ENCODE measurements at regions not wholly inside any gene's neighbourhood (a gene's known extent, or its start where the extent isn't known, plus 50 kb on each side); places are given as distances from the start of the nearest gene placed in this dataset.

GRCh38 chr15:93716615-93717231, 514.6 kb upstream of the MCTP2 start:
- no peaks in the 10 kb centered on the region for H3K9me2 ChIP-seq (replicated peaks; ENCODE audit: insufficient read depth)
- no peak overlapping the region for H3K27ac ChIP-seq
- H3K36me3 ChIP-seq (replicated peaks; ENCODE audit: insufficient read depth, low read depth): no peaks in the 10 kb centered on the region
- 63% methylated on average over 5 of the region's 5 CpGs for WGBS (ENCODE audit: low lambda C conversion rate, missing lambda C conversion rate)
- H3K27me3 ChIP-seq: no peaks in the 10 kb centered on the region
- no peak for TF ChIP-seq EZH2phosphoT487 (IDR thresholded peaks at IDR 0.05; ENCODE audit: low read depth, severe bottlenecking, unreplicated experiment)
- TF ChIP-seq CTCF (IDR thresholded peaks at IDR 0.05; ENCODE audit: poor library complexity): no peak
- no peak for TF ChIP-seq EZH2 (IDR thresholded peaks at IDR 0.05; ENCODE audit: borderline replicate concordance)
- H3K4me2 ChIP-seq: no peak overlapping the region
- no peak overlapping the region for H3K4me3 ChIP-seq
- H3K9me3 ChIP-seq (ENCODE audit: low read depth): no peaks in the 10 kb centered on the region
- H4K20me1 ChIP-seq (ENCODE audit: insufficient read depth, poor library complexity, severe bottlenecking): no peaks in the 10 kb centered on the region
- DNase-seq (ENCODE audit: low spot score): no peak
- no peaks in the 10 kb centered on the region for H3K4me1 ChIP-seq (ENCODE audit: insufficient read depth)
- H2AFZ ChIP-seq: no peak overlapping the region
- no peaks in the 10 kb centered on the region for H3K79me2 ChIP-seq

- Histone ChIP-seq H3K4me2 (no peak overlapping the region), H3K79me2 (no peaks in the 10 kb centered on the region), H2AFZ (no peak overlapping the region), H4K20me1 (ENCODE audit: insufficient read depth, poor library complexity, severe bottlenecking) (no peaks in the 10 kb centered on the region), H3K9me2 (replicated peaks; ENCODE audit: insufficient read depth) (no peaks in the 10 kb centered on the region), H3K4me3 (no peak overlapping the region), H3K4me1 (ENCODE audit: insufficient read depth) (no peaks in the 10 kb centered on the region), H3K9me3 (ENCODE audit: low read depth) (no peaks in the 10 kb centered on the region), H3K27me3 (no peaks in the 10 kb centered on the region), H3K36me3 (replicated peaks; ENCODE audit: insufficient read depth, low read depth) (no peaks in the 10 kb centered on the region), H3K27ac (no peak overlapping the region)
- 81% methylated on average over 1 of the region's 1 CpG for WGBS (ENCODE audit: low lambda C conversion rate, missing lambda C conversion rate)
- no peak for DNase-seq (ENCODE audit: low spot score)
- TF ChIP-seq EZH2phosphoT487 (IDR thresholded peaks at IDR 0.05; ENCODE audit: low read depth, severe bottlenecking, unreplicated experiment) (no peak), CTCF (IDR thresholded peaks at IDR 0.05; ENCODE audit: poor library complexity) (no peak), EZH2 (IDR thresholded peaks at IDR 0.05; ENCODE audit: borderline replicate concordance) (no peak)
These were observed 521.7 kb upstream of the MCTP2 start for GRCh38 chr15:93709708-93710107.

- no peaks in the 10 kb centered on the region for H3K79me2 ChIP-seq
- TF ChIP-seq EZH2 (IDR thresholded peaks at IDR 0.05; ENCODE audit: borderline replicate concordance): no peak
- TF ChIP-seq CTCF (IDR thresholded peaks at IDR 0.05; ENCODE audit: poor library complexity): no peak
- no peak for TF ChIP-seq EZH2phosphoT487 (IDR thresholded peaks at IDR 0.05; ENCODE audit: low read depth, severe bottlenecking, unreplicated experiment)
- DNase-seq (ENCODE audit: low spot score): no peak
- 83% methylated on average over 6 of the region's 6 CpGs for WGBS (ENCODE audit: low lambda C conversion rate, missing lambda C conversion rate)
- no peaks in the 10 kb centered on the region for H3K4me1 ChIP-seq (ENCODE audit: insufficient read depth)
- H4K20me1 ChIP-seq (ENCODE audit: insufficient read depth, poor library complexity, severe bottlenecking): no peaks in the 10 kb centered on the region
- H3K9me3 ChIP-seq (ENCODE audit: low read depth): no peaks in the 10 kb centered on the region
- no peak overlapping the region for H3K4me3 ChIP-seq
- H3K4me2 ChIP-seq: no peak overlapping the region
- H3K36me3 ChIP-seq (replicated peaks; ENCODE audit: insufficient read depth, low read depth): no peaks in the 10 kb centered on the region
- no peak overlapping the region for H2AFZ ChIP-seq
- H3K9me2 ChIP-seq (replicated peaks; ENCODE audit: insufficient read depth): no peaks in the 10 kb centered on the region
- no peak overlapping the region for H3K27ac ChIP-seq
- no peaks in the 10 kb centered on the region for H3K27me3 ChIP-seq
These were observed 522.5 kb upstream of the MCTP2 start for GRCh38 chr15:93708724-93709445.

All from hepatocyte (in vitro differentiated cells).